ENCODE measurements at regions not wholly inside any gene's neighbourhood (a gene's known extent, or its start where the extent isn't known, plus 50 kb on each side); places are given as distances from the start of the nearest gene placed in this dataset.

- no peak overlapping the region for H3K27ac Mint-ChIP-seq (ENCODE audit: unreplicated experiment)
- no peaks in the 10 kb centered on the region for H3K9me3 Mint-ChIP-seq (ENCODE audit: unreplicated experiment)
Observed at GRCh38 chr4:89561048-89561447, 253.4 kb upstream of the GPRIN3 start.

GRCh38 chr4:89558147-89558546 lies 250.5 kb upstream of the GPRIN3 start:
- no peak for DNase-seq (ENCODE audit: low spot score)
- H3K9me3 Mint-ChIP-seq (ENCODE audit: unreplicated experiment): no peaks in the 10 kb centered on the region
- H3K4me1 Mint-ChIP-seq (ENCODE audit: unreplicated experiment): peaks cover 6% of the 10 kb centered on the region
- H3K27me3 Mint-ChIP-seq (ENCODE audit: unreplicated experiment): no peaks in the 10 kb centered on the region
- peak; percentile 22 for TF ChIP-seq CTCF (IDR thresholded peaks at IDR 0.05; ENCODE audit: unreplicated experiment)
- no peak overlapping the region for H3K4me3 Mint-ChIP-seq (ENCODE audit: unreplicated experiment)
- H3K27ac Mint-ChIP-seq (ENCODE audit: unreplicated experiment): no peak overlapping the region
- no peaks in the 10 kb centered on the region for H3K36me3 Mint-ChIP-seq (ENCODE audit: low read depth, unreplicated experiment)

More at GRCh38 chr4:89561048-89561447, 253.4 kb upstream of the GPRIN3 start:
- Mint-ChIP-seq H3K27me3 (ENCODE audit: unreplicated experiment) (no peaks in the 10 kb centered on the region), H3K4me3 (ENCODE audit: unreplicated experiment) (no peak overlapping the region), H3K4me1 (ENCODE audit: unreplicated experiment) (peaks cover 6% of the 10 kb centered on the region), H3K36me3 (ENCODE audit: low read depth, unreplicated experiment) (no peaks in the 10 kb centered on the region)
- no peak for TF ChIP-seq CTCF (IDR thresholded peaks at IDR 0.05; ENCODE audit: unreplicated experiment)
- DNase-seq (ENCODE audit: low spot score): no peak

- TF ChIP-seq CTCF (IDR thresholded peaks at IDR 0.05; ENCODE audit: unreplicated experiment): no peak
- no peak for DNase-seq (ENCODE audit: low spot score)
- Mint-ChIP-seq H3K36me3 (ENCODE audit: low read depth, unreplicated experiment) (no peaks in the 10 kb centered on the region), H3K9me3 (ENCODE audit: unreplicated experiment) (no peaks in the 10 kb centered on the region), H3K4me3 (ENCODE audit: unreplicated experiment) (no peak overlapping the region), H3K4me1 (ENCODE audit: unreplicated experiment) (peaks cover 6% of the 10 kb centered on the region), H3K27me3 (ENCODE audit: unreplicated experiment) (no peaks in the 10 kb centered on the region), H3K27ac (ENCODE audit: unreplicated experiment) (no peak overlapping the region)
Observed at GRCh38 chr4:89556601-89557305, 249.2 kb upstream of the GPRIN3 start.

- no peak overlapping the region for H3K27ac Mint-ChIP-seq (ENCODE audit: unreplicated experiment)
- DNase-seq (ENCODE audit: low spot score): no peak
- no peaks in the 10 kb centered on the region for H3K9me3 Mint-ChIP-seq (ENCODE audit: unreplicated experiment)
- no peak overlapping the region for H3K4me3 Mint-ChIP-seq (ENCODE audit: unreplicated experiment)
- TF ChIP-seq CTCF (IDR thresholded peaks at IDR 0.05; ENCODE audit: unreplicated experiment): no peak
- no peaks in the 10 kb centered on the region for H3K4me1 Mint-ChIP-seq (ENCODE audit: unreplicated experiment)
- no peaks in the 10 kb centered on the region for H3K27me3 Mint-ChIP-seq (ENCODE audit: unreplicated experiment)
- no peaks in the 10 kb centered on the region for H3K36me3 Mint-ChIP-seq (ENCODE audit: low read depth, unreplicated experiment)
Observed at GRCh38 chr4:89551191-89551590, 243.6 kb upstream of the GPRIN3 start.

- Mint-ChIP-seq H3K27me3 (ENCODE audit: unreplicated experiment) (no peaks in the 10 kb centered on the region), H3K27ac (ENCODE audit: unreplicated experiment) (no peak overlapping the region), H3K4me3 (ENCODE audit: unreplicated experiment) (no peak overlapping the region), H3K9me3 (ENCODE audit: unreplicated experiment) (no peaks in the 10 kb centered on the region), H3K4me1 (ENCODE audit: unreplicated experiment) (no peaks in the 10 kb centered on the region), H3K36me3 (ENCODE audit: low read depth, unreplicated experiment) (no peaks in the 10 kb centered on the region)
- no peak for DNase-seq (ENCODE audit: low spot score)
- no peak for TF ChIP-seq CTCF (IDR thresholded peaks at IDR 0.05; ENCODE audit: unreplicated experiment)
Observed at GRCh38 chr4:89549907-89550306, 242.3 kb upstream of the GPRIN3 start.
